ENCODE measurements at regions not wholly inside any gene's neighbourhood (a gene's known extent, or its start where the extent isn't known, plus 50 kb on each side); places are given as distances from the start of the nearest gene placed in this dataset.

DNA sequence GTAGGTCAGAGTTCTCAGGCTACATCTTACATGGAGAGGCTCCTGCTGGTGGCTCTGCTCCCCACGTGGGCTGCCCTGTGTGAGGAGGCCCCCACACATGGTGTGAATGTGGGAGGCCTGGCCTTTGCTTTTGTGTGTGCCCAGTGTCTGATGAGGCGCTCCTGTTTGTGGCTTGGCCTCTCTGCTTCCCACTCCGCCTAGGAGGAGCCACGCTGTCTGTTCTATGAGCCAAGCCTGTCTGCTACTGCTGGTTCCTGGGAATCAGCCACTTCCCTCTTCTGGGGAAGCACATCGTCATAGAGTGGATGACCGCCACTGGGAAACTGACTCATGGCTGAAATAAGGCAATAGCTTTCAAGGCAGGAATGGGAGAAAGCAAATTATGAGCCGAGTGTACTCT lies 87.1 kb downstream of the CYP26A1 start:
- Histone ChIP-seq H3K36me3 (no peaks in the 10 kb centered on the region), H3K9me3 (no peaks in the 10 kb centered on the region), H3K27me3 (no peaks in the 10 kb centered on the region), H3K27ac (no peak overlapping the region), H3K4me3 (no peak overlapping the region), H3K4me1 (no peaks in the 10 kb centered on the region)
- intact Hi-C loops (cut with DNase I) = no loop called here
- WGBS, 2 donors = 43 to 93% methylated on average over 1 to 2 of the region's 7 CpGs
- no peak for DNase-seq
- no peak for TF ChIP-seq POLR2A (IDR thresholded peaks at IDR 0.05)
- TF ChIP-seq, protein P1, sequence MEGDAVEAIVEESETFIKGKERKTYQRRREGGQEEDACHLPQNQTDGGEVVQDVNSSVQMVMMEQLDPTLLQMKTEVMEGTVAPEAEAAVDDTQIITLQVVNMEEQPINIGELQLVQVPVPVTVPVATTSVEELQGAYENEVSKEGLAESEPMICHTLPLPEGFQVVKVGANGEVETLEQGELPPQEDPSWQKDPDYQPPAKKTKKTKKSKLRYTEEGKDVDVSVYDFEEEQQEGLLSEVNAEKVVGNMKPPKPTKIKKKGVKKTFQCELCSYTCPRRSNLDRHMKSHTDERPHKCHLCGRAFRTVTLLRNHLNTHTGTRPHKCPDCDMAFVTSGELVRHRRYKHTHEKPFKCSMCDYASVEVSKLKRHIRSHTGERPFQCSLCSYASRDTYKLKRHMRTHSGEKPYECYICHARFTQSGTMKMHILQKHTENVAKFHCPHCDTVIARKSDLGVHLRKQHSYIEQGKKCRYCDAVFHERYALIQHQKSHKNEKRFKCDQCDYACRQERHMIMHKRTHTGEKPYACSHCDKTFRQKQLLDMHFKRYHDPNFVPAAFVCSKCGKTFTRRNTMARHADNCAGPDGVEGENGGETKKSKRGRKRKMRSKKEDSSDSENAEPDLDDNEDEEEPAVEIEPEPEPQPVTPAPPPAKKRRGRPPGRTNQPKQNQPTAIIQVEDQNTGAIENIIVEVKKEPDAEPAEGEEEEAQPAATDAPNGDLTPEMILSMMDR (IDR thresholded peaks at IDR 0.05) = no peak

DNA sequence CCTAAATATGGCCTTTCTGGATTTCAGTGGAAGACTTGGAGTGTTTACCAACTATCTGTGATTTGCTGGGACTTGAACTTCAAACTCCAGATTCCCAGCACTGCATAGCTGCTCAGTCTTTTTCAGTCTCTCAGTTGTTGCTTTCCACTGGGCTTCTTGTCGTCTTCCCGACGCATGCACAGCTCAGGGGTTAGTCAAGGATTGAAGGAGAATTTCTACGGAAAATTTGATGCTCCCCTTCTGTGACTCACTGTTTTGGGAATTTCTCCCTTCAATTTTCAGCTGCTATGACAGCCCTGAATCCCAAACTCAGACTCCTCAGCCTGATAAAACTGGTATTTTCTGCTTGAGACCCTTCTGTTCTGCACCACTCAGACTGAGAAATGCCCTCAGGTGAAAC lies 91.7 kb downstream of the CYP26A1 start:
- TF ChIP-seq POLR2A (IDR thresholded peaks at IDR 0.05) = no peak
- TF ChIP-seq, protein P1 (IDR thresholded peaks at IDR 0.05) = no peak

GRCh38 chr10:93166134-93166533 lies 92.4 kb downstream of the CYP26A1 start:
- no peak for DNase-seq
- 50 to 63% methylated on average over 3 to 4 of the region's 4 CpGs for WGBS, 2 donors
- Histone ChIP-seq H3K4me1 (no peaks in the 10 kb centered on the region), H3K9me3 (peaks cover 0 to under 1% (median 0%) of the 10 kb centered on the region in 3 donors), H3K4me3 (no peak overlapping the region), H3K27me3 (peaks cover 0 to 3% (median 0%) of the 10 kb centered on the region in 4 donors), H3K36me3 (no peaks in the 10 kb centered on the region), H3K27ac (no peak overlapping the region)
- TF ChIP-seq, protein P1 (IDR thresholded peaks at IDR 0.05) = no peak
- no peak for TF ChIP-seq POLR2A (IDR thresholded peaks at IDR 0.05)
- intact Hi-C loops (cut with DNase I) = no loop called here

More for the DNA sequence above, 91.7 kb downstream of the CYP26A1 start:
- no peaks in the 10 kb centered on the region for H3K9me3 ChIP-seq
- intact Hi-C loops (cut with DNase I) = no loop called here
- no peak overlapping the region for H3K4me3 ChIP-seq
- peaks cover 0 to 3% (median 0%) of the 10 kb centered on the region in 4 donors for H3K27me3 ChIP-seq
- H3K4me1 ChIP-seq = no peaks in the 10 kb centered on the region
- no peaks in the 10 kb centered on the region for H3K36me3 ChIP-seq
- DNase-seq = no peak
- no peak overlapping the region for H3K27ac ChIP-seq
- 73 to 76% methylated on average over 4 of the region's 4 CpGs for WGBS, 2 donors

DNA sequence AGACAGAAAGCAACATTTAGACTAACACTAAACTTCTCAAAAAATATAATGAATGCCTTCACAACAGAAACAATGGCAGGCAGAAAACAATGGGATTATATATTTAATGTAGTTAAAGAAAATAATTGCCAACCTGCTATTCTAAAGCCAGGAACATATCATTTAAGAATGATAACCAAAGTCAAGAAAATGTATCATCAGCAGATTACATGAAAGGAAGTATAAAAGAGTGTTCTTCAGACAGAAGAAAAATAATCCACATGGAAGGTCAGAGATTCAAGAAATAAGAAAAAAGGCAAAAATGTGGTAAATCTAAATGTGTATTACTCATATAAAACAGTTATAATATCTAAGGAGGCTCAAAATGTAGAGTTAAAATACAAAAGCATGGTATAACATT lies 98.1 kb downstream of the CYP26A1 start:
- H3K36me3 ChIP-seq = no peaks in the 10 kb centered on the region
- intact Hi-C loops (cut with DNase I) = no loop called here
- H3K27ac ChIP-seq = no peak overlapping the region
- H3K4me3 ChIP-seq = no peak overlapping the region
- peaks cover 0 to 4% (median 0%) of the 10 kb centered on the region in 3 donors for H3K9me3 ChIP-seq
- DNase-seq = no peak
- H3K27me3 ChIP-seq = peaks cover 0 to 10% (median 0%) of the 10 kb centered on the region in 4 donors
- H3K4me1 ChIP-seq = no peaks in the 10 kb centered on the region
- TF ChIP-seq, protein P1 (IDR thresholded peaks at IDR 0.05) = no peak
- no peak for TF ChIP-seq POLR2A (IDR thresholded peaks at IDR 0.05)

GRCh38 chr10:93173967-93174845 lies 100.5 kb downstream of the CYP26A1 start:
- no peaks in the 10 kb centered on the region for H3K36me3 ChIP-seq

More at GRCh38 chr10:93173967-93174845, 100.5 kb downstream of the CYP26A1 start:
- intact Hi-C loops (cut with DNase I) = no loop called here
- no peak for DNase-seq
- H3K27ac ChIP-seq = no peak overlapping the region
- WGBS, 2 donors = 60 to 63% methylated on average over 10 of the region's 10 CpGs
- TF ChIP-seq POLR2A (IDR thresholded peaks at IDR 0.05) = no peak
- TF ChIP-seq, protein P1 (IDR thresholded peaks at IDR 0.05) = no peak
- H3K4me3 ChIP-seq = no peak overlapping the region
- H3K4me1 ChIP-seq = no peaks in the 10 kb centered on the region
- peaks cover 0 to 10% (median 0%) of the 10 kb centered on the region in 4 donors for H3K27me3 ChIP-seq
- peaks cover 0 to 4% (median 0%) of the 10 kb centered on the region in 3 donors for H3K9me3 ChIP-seq

All from esophagus squamous epithelium (tissue), 5 donors.